H9 (cell line): ENCODE measurements at regions not wholly inside any gene's neighbourhood (a gene's known extent, or its start where the extent isn't known, plus 50 kb on each side); places are given as distances from the start of the nearest gene placed in this dataset.

Experiments used
- DNase-seq: peaks from one replicate; pipeline ENCODE4 v3.0.0-alpha.2; 2017
- H2AFZ ChIP-seq: one replicate; pipeline ENCODE4 v1.6.1; 2013; ENCODE audit warnings: mild to moderate bottlenecking, low read length, control low read depth, moderate library complexity
- H2AK5ac ChIP-seq: 2 replicates; pipeline ENCODE4 v1.6.1; 2013; ENCODE audit warnings: low read length, control low read depth, mixed read lengths; ENCODE audit not compliant: insufficient read length
- H2BK120ac ChIP-seq: one replicate; pipeline ENCODE4 v1.6.1; 2013; ENCODE audit warnings: low read depth, mild to moderate bottlenecking, low read length, control low read depth, inconsistent platforms; ENCODE audit not compliant: poor library complexity, severe bottlenecking
- H2BK12ac ChIP-seq: 2 replicates; pipeline ENCODE4 v1.6.1; 2013; ENCODE audit warnings: low read length, control low read depth, mixed read lengths, low read depth; ENCODE audit not compliant: insufficient read length
- H2BK15ac ChIP-seq: 2 replicates; pipeline ENCODE4 v1.6.1; 2013; ENCODE audit warnings: low read depth, low read length, control low read depth
- H2BK20ac ChIP-seq: one replicate; pipeline ENCODE4 v1.6.1; 2013; ENCODE audit warnings: low read depth, mild to moderate bottlenecking, low read length, control low read depth, inconsistent platforms; ENCODE audit not compliant: poor library complexity, severe bottlenecking
- H2BK5ac ChIP-seq: 2 replicates; pipeline ENCODE4 v1.6.1; 2013; ENCODE audit warnings: low read length, control low read depth, mixed read lengths; ENCODE audit not compliant: insufficient read length
- H3K14ac ChIP-seq: 2 replicates; pipeline ENCODE4 v1.6.1; 2013; ENCODE audit warnings: low read length, control low read depth; ENCODE audit not compliant: insufficient read depth
- H3K18ac ChIP-seq: 2 replicates; pipeline ENCODE4 v1.6.1; 2013; ENCODE audit warnings: low read depth, mild to moderate bottlenecking, mixed read lengths, low read length, control low read depth; ENCODE audit not compliant: insufficient read length
- H3K23ac ChIP-seq: 2 replicates; pipeline ENCODE4 v1.6.1; 2013; ENCODE audit warnings: low read length, control low read depth, mixed read lengths, low read depth; ENCODE audit not compliant: insufficient read length
- H3K23me2 ChIP-seq: 2 replicates; pipeline ENCODE4 v1.6.1; 2013; ENCODE audit warnings: low read depth, mild to moderate bottlenecking, mixed read lengths, low read length, control low read depth; ENCODE audit not compliant: insufficient read length, poor library complexity, severe bottlenecking
- H3K27ac ChIP-seq: 2 replicates; pipeline ENCODE4 v1.5.1; 2013; ENCODE audit warnings: low read length, control low read depth, mixed read lengths, low read depth; ENCODE audit not compliant: insufficient read length
- H3K27me3 ChIP-seq: 2 replicates; pipeline ENCODE4 v1.6.1; 2013; ENCODE audit warnings: low read length, control low read depth, inconsistent platforms; ENCODE audit not compliant: insufficient read depth
- H3K4ac ChIP-seq: 2 replicates; pipeline ENCODE4 v1.6.1; 2013; ENCODE audit warnings: low read depth, mild to moderate bottlenecking, control low read depth, inconsistent platforms, low read length, moderate library complexity
- H3K4me1 ChIP-seq: 2 replicates; pipeline ENCODE4 v1.6.1; 2013; ENCODE audit warnings: low read length, control low read depth, inconsistent platforms; ENCODE audit not compliant: insufficient read depth
- H3K4me2 ChIP-seq: 2 replicates; pipeline ENCODE4 v1.6.1; 2013; ENCODE audit warnings: low read length, control low read depth, mixed read lengths; ENCODE audit not compliant: insufficient read length, insufficient read depth
- H3K56ac ChIP-seq: 2 replicates; pipeline ENCODE4 v1.6.1; 2013; ENCODE audit warnings: low read depth, mild to moderate bottlenecking, mixed read lengths, low read length, control low read depth; ENCODE audit not compliant: insufficient read length
- H3K79me1 ChIP-seq: 2 replicates; pipeline ENCODE4 v1.6.1; 2013; ENCODE audit warnings: low read depth, mild to moderate bottlenecking, moderate library complexity, low read length, control low read depth, inconsistent platforms; ENCODE audit not compliant: insufficient read depth, poor library complexity, severe bottlenecking
- H3K79me2 ChIP-seq: 2 replicates; pipeline ENCODE4 v1.6.1; 2013; ENCODE audit warnings: low read length, control low read depth, inconsistent platforms; ENCODE audit not compliant: insufficient read depth
- H3K9ac ChIP-seq: 2 replicates; pipeline ENCODE4 v1.6.1; 2013; ENCODE audit warnings: low read length, control low read depth, mixed read lengths; ENCODE audit not compliant: insufficient read length; ENCODE audit errors: extremely low read depth
- H3K9me3 ChIP-seq: one replicate; pipeline ENCODE4 v1.6.1; 2013; ENCODE audit warnings: low read depth, low read length, inconsistent platforms; ENCODE audit not compliant: control insufficient read depth
- H3T11ph ChIP-seq: one replicate; pipeline ENCODE4 v1.6.1; 2013; ENCODE audit warnings: mild to moderate bottlenecking, low read length, control low read depth, inconsistent platforms
- H4K20me1 ChIP-seq: one replicate; pipeline ENCODE4 v1.6.1; 2013; ENCODE audit not compliant: control insufficient read depth, insufficient read length, insufficient read depth
- H4K5ac ChIP-seq: 2 replicates; pipeline ENCODE4 v1.6.1; 2013; ENCODE audit warnings: low read depth, mild to moderate bottlenecking, mixed read lengths, low read length, control low read depth; ENCODE audit not compliant: insufficient read length
- H4K8ac ChIP-seq: replicated peaks from 2 replicates; pipeline ENCODE4 v1.6.1; 2013; ENCODE audit warnings: low read length, control low read depth, mixed read lengths, low read depth; ENCODE audit not compliant: insufficient read length
- H4K91ac ChIP-seq: 2 replicates; pipeline ENCODE4 v1.6.1; 2013; ENCODE audit warnings: low read depth, mild to moderate bottlenecking, moderate library complexity, mixed read lengths, low read length, control low read depth; ENCODE audit not compliant: insufficient read length
- H3K27ac Mint-ChIP-seq, 3 experiments: 2 replicates in 2 of 3; 3 replicates in 1 of 3; pipeline ENCODE4 v1.8.0; 2020 to 2021; ENCODE audit warnings: mixed read lengths in 3 of 3, mild to moderate bottlenecking in 1 of 3, moderate library complexity in 1 of 3
- H3K27me3 Mint-ChIP-seq: 2 replicates; pipeline ENCODE4 v1.8.0; 2021; ENCODE audit warnings: low read depth, mild to moderate bottlenecking, moderate library complexity, mixed read lengths
- H3K36me3 Mint-ChIP-seq, 3 experiments: 2 replicates in 2 of 3; 3 replicates in 1 of 3; pipeline ENCODE4 v1.8.0; 2020 to 2021; ENCODE audit warnings: low read depth in 3 of 3, mixed read lengths in 3 of 3; ENCODE audit not compliant: insufficient read depth in 1 of 3
- H3K4me1 Mint-ChIP-seq, 2 experiments: 2 replicates each; pipeline ENCODE4 v1.8.0; 2020; ENCODE audit warnings: mixed read lengths in 2 of 2
- H3K4me3 Mint-ChIP-seq, 2 experiments: 2 replicates in 1 of 2; 3 replicates in 1 of 2; pipeline ENCODE4 v1.8.0; 2020 to 2021; ENCODE audit warnings: mild to moderate bottlenecking in 2 of 2, mixed read lengths in 2 of 2, moderate library complexity in 1 of 2
- H3K9me3 Mint-ChIP-seq, 2 experiments: 2 replicates in 1 of 2; 3 replicates in 1 of 2; pipeline ENCODE4 v1.8.0; 2020; ENCODE audit warnings: mild to moderate bottlenecking in 2 of 2, mixed read lengths in 2 of 2, moderate library complexity in 1 of 2
- WGBS: extraction: QIAGEN DNeasy Blood & Tissue Kit; methylation state at CpG from one replicate; pipeline ENCODE4 v1.1.7; 2013; ENCODE audit warnings: missing lambda C conversion rate, low lambda C conversion rate, mixed read lengths; ENCODE audit not compliant: insufficient read length; ENCODE audit errors: extremely low coverage; 5-methylcytosine and 5-hydroxymethylcytosine counted together
- TF ChIP-seq, protein P1 (sequence below): fragments of 200-600 bp; sonication (generic); conservative IDR thresholded peaks from 3 replicates; pipeline ENCODE4 v1.8.0; 2021; ENCODE audit warnings: antibody characterized with exemption, mild to moderate bottlenecking

DNA sequence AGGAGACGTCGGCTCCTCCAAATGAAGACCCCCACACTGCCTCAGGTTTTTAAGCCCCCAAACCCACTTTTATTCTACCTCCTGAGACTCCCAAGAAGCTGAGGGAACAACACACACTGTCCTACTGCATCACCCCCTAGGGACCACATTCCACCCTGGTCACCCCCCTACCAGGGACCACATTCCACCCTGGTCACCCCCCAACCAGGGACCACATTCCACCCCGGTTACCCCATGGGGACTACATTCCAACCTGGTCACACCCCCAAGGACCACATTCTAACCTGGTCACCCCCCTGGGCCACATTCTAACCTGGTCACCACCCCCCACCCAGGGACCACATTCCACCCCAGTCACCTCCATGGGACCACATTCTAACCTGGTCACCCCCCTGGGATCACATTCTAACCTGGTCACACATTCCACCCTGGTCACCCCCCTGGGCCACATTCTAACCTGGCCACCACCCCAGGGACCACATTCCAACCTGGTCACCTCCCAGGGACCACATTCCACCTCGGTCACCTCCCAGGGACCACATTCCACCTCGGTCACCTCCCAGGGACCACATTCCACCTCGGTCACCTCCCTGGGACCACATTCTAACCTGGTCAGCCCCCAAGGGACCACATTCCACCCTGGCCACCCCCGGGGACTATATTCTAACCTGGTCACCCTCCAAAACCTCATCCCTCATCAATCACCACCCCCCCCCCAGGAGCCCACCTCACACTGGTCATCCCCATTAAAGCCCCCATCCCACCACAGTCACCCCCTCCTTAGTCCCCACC lies 587.6 kb downstream of the NPHP4 start:
- H3K18ac ChIP-seq: no peak overlapping the region
- no peak overlapping the region for H3K27ac ChIP-seq
- H2AK5ac ChIP-seq: no peak overlapping the region
- H3K14ac ChIP-seq: no peak overlapping the region
- no peak overlapping the region for H3K4ac ChIP-seq
- Mint-ChIP-seq H3K4me1 (no peaks in the 10 kb centered on the region; a peak in 1 of 4 replicates), H3K9me3 (peaks cover 0 to 2% of the 10 kb centered on the region in 2 experiments; a peak in 2 of 5 replicates), H3K27me3 (peaks cover 1% of the 10 kb centered on the region; the same call in 1 of the 2 replicates), H3K4me3 (no peak overlapping the region), H3K36me3 (no peaks in the 10 kb centered on the region), H3K27ac (no peak overlapping the region)
- no peaks in the 10 kb centered on the region for H3K79me1 ChIP-seq
- no peak overlapping the region for H3K9ac ChIP-seq
- no peak overlapping the region for H3K23ac ChIP-seq
- no peak overlapping the region for H2BK12ac ChIP-seq
- H3K23me2 ChIP-seq: no peaks in the 10 kb centered on the region
- H3K79me2 ChIP-seq: no peaks in the 10 kb centered on the region
- TF ChIP-seq, protein P1, sequence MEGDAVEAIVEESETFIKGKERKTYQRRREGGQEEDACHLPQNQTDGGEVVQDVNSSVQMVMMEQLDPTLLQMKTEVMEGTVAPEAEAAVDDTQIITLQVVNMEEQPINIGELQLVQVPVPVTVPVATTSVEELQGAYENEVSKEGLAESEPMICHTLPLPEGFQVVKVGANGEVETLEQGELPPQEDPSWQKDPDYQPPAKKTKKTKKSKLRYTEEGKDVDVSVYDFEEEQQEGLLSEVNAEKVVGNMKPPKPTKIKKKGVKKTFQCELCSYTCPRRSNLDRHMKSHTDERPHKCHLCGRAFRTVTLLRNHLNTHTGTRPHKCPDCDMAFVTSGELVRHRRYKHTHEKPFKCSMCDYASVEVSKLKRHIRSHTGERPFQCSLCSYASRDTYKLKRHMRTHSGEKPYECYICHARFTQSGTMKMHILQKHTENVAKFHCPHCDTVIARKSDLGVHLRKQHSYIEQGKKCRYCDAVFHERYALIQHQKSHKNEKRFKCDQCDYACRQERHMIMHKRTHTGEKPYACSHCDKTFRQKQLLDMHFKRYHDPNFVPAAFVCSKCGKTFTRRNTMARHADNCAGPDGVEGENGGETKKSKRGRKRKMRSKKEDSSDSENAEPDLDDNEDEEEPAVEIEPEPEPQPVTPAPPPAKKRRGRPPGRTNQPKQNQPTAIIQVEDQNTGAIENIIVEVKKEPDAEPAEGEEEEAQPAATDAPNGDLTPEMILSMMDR: no peak
- H4K8ac ChIP-seq: no peak overlapping the region
- H2BK20ac ChIP-seq: no peak overlapping the region
- no peaks in the 10 kb centered on the region for H4K20me1 ChIP-seq
- no peak overlapping the region for H3K56ac ChIP-seq
- no peak for DNase-seq
- no peak overlapping the region for H3K4me2 ChIP-seq
- H3K4me1 ChIP-seq: no peaks in the 10 kb centered on the region
- no peak overlapping the region for H2BK5ac ChIP-seq
- WGBS: no CpG with 5 or more reads among the region's 7 CpGs
- H3T11ph ChIP-seq: no peak overlapping the region
- no peak overlapping the region for H4K91ac ChIP-seq
- no peak overlapping the region for H2AFZ ChIP-seq
- no peaks in the 10 kb centered on the region; the same call in 1 of the 2 replicates for H3K27me3 ChIP-seq
- no peak overlapping the region for H2BK15ac ChIP-seq
- no peaks in the 10 kb centered on the region for H3K9me3 ChIP-seq
- H4K5ac ChIP-seq: no peak overlapping the region
- H2BK120ac ChIP-seq: no peak overlapping the region
